ENCODE measurements at regions not wholly inside any gene's neighbourhood (a gene's known extent, or its start where the extent isn't known, plus 50 kb on each side); places are given as distances from the start of the nearest gene placed in this dataset.

DNA sequence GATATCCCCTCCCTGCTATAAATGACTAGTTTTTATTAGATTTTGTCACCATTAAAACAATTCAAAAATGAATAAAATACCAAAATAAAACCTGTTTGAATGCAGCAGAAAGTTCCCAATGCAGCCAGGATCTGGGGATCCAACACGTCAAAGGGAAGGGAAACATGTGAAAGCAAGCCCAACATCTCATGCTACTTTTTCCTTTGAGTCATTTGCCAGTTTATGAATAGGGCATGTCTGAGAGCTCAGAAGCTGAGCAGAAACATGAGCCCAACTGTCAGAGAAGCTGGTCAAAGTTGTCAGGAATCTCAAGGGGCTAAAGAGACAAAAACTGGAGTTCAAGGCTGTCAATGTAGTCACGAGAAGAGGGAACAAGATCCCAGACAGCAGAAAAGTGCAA lies 526.4 kb downstream of the KLF5 start:
- Histone ChIP-seq H3K27me3 (ENCODE audit: control insufficient read depth, insufficient read depth, low read length) (no peaks in the 10 kb centered on the region), H3K4me3 (ENCODE audit: low read depth in 2 of 2, low read length in 2 of 2) (no peak overlapping the region), H3K4me1 (ENCODE audit: control insufficient read depth, insufficient read depth, low read length) (no peaks in the 10 kb centered on the region), H3K9me3 (ENCODE audit: control insufficient read depth, insufficient read depth, low read depth, low read length) (no peaks in the 10 kb centered on the region), H3K36me3 (ENCODE audit: control insufficient read depth, insufficient read depth, low read length) (no peaks in the 10 kb centered on the region), H3K27ac (ENCODE audit: low read length) (no peak overlapping the region)
- intact Hi-C loops (cut with micrococcal nuclease; ENCODE audit: unreplicated experiment) (no loop called here), in situ Hi-C loops (cut with HindIII; ENCODE audit: low pct_unique_long_range_greater_than_20kb, low sequenced_read_pairs) (no loop called here)
- ATAC-seq (no peak), DNase-seq (ENCODE audit: low read depth, low spot score) (no peak)
- POLR2A ChIA-PET: no interaction called here
- TF ChIP-seq, protein P1, sequence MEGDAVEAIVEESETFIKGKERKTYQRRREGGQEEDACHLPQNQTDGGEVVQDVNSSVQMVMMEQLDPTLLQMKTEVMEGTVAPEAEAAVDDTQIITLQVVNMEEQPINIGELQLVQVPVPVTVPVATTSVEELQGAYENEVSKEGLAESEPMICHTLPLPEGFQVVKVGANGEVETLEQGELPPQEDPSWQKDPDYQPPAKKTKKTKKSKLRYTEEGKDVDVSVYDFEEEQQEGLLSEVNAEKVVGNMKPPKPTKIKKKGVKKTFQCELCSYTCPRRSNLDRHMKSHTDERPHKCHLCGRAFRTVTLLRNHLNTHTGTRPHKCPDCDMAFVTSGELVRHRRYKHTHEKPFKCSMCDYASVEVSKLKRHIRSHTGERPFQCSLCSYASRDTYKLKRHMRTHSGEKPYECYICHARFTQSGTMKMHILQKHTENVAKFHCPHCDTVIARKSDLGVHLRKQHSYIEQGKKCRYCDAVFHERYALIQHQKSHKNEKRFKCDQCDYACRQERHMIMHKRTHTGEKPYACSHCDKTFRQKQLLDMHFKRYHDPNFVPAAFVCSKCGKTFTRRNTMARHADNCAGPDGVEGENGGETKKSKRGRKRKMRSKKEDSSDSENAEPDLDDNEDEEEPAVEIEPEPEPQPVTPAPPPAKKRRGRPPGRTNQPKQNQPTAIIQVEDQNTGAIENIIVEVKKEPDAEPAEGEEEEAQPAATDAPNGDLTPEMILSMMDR (IDR thresholded peaks at IDR 0.05): no peak
- no peak for TF ChIP-seq TCF7L2 (IDR thresholded peaks at IDR 0.05; ENCODE audit: low read depth, low read length)
- TF ChIP-seq, protein P2, sequence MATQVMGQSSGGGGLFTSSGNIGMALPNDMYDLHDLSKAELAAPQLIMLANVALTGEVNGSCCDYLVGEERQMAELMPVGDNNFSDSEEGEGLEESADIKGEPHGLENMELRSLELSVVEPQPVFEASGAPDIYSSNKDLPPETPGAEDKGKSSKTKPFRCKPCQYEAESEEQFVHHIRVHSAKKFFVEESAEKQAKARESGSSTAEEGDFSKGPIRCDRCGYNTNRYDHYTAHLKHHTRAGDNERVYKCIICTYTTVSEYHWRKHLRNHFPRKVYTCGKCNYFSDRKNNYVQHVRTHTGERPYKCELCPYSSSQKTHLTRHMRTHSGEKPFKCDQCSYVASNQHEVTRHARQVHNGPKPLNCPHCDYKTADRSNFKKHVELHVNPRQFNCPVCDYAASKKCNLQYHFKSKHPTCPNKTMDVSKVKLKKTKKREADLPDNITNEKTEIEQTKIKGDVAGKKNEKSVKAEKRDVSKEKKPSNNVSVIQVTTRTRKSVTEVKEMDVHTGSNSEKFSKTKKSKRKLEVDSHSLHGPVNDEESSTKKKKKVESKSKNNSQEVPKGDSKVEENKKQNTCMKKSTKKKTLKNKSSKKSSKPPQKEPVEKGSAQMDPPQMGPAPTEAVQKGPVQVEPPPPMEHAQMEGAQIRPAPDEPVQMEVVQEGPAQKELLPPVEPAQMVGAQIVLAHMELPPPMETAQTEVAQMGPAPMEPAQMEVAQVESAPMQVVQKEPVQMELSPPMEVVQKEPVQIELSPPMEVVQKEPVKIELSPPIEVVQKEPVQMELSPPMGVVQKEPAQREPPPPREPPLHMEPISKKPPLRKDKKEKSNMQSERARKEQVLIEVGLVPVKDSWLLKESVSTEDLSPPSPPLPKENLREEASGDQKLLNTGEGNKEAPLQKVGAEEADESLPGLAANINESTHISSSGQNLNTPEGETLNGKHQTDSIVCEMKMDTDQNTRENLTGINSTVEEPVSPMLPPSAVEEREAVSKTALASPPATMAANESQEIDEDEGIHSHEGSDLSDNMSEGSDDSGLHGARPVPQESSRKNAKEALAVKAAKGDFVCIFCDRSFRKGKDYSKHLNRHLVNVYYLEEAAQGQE (IDR thresholded peaks at IDR 0.05; ENCODE audit: insufficient read depth in 1 of 2, low read depth in 2 of 2, low read length in 1 of 2): no peak
- no peak for TF ChIP-seq SIN3A (IDR thresholded peaks at IDR 0.05; ENCODE audit: borderline replicate concordance, insufficient read depth, low read depth, low read length)
- TF ChIP-seq POLR2AphosphoS5 (IDR thresholded peaks at IDR 0.05; ENCODE audit: low read depth, low read length): no peak
- CTCF ChIA-PET: no interaction called here
- no TSS peak for BruUV-seq (replicated peaks)

DNA sequence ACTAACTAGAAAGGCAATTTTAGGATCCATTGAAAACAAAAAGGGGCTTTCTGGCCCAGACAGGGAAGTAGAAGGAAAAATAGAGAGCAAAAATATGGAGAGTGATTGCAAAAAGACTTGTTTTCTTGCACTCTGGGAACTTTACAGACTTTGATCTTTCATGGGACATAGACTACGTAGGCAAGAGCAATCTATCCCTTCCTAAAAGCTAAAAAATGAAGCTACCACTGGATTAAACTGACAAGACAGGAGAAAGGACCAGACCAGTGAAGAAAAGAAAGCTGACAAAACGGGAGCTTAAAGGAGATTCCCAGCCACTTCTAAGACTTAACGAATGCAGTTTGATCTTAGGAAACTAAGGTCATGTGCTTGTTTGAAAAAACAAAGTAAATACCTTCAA lies 524.5 kb downstream of the KLF5 start:
- TF ChIP-seq TCF7L2 (IDR thresholded peaks at IDR 0.05; ENCODE audit: low read depth, low read length) (no peak), POLR2AphosphoS5 (IDR thresholded peaks at IDR 0.05; ENCODE audit: low read depth, low read length) (no peak), SIN3A (IDR thresholded peaks at IDR 0.05; ENCODE audit: borderline replicate concordance, insufficient read depth, low read depth, low read length) (no peak)
- TF ChIP-seq, protein P2 (IDR thresholded peaks at IDR 0.05; ENCODE audit: insufficient read depth in 1 of 2, low read depth in 2 of 2, low read length in 1 of 2): no peak
- TF ChIP-seq, protein P1 (IDR thresholded peaks at IDR 0.05): no peak
- intact Hi-C loops (cut with micrococcal nuclease; ENCODE audit: unreplicated experiment) (no loop called here), in situ Hi-C loops (cut with HindIII; ENCODE audit: low pct_unique_long_range_greater_than_20kb, low sequenced_read_pairs) (no loop called here)
- Histone ChIP-seq H3K9me3 (ENCODE audit: control insufficient read depth, insufficient read depth, low read depth, low read length) (no peaks in the 10 kb centered on the region), H3K36me3 (ENCODE audit: control insufficient read depth, insufficient read depth, low read length) (no peaks in the 10 kb centered on the region), H3K4me1 (ENCODE audit: control insufficient read depth, insufficient read depth, low read length) (no peaks in the 10 kb centered on the region), H3K27ac (ENCODE audit: low read length) (no peak overlapping the region), H3K4me3 (ENCODE audit: low read depth in 2 of 2, low read length in 2 of 2) (no peak overlapping the region), H3K27me3 (ENCODE audit: control insufficient read depth, insufficient read depth, low read length) (no peaks in the 10 kb centered on the region)
- no peak for ATAC-seq
- no peak for DNase-seq (ENCODE audit: low read depth, low spot score)
- CTCF ChIA-PET: no interaction called here
- POLR2A ChIA-PET: no interaction called here
- BruUV-seq (replicated peaks): no TSS peak
